RWPE2 (cell line): ENCODE measurements at regions not wholly inside any gene's neighbourhood (a gene's known extent, or its start where the extent isn't known, plus 50 kb on each side); places are given as distances from the start of the nearest gene placed in this dataset.
A peak's percentile ranks its signal among the peaks of the same experiment; 100 is the strongest.

ENCODE experiments used
- ATAC-seq: fragments of 200-7000 bp; cut with Tn5 transposase; 3 replicates; pipeline ENCODE4 v1.9.1; 2021; ENCODE audit warnings: low read depth
- DNase-seq: peaks from one replicate; pipeline ENCODE4 v3.0.0-alpha.2; 2020; ENCODE audit warnings: low spot score
- H3K27ac ChIP-seq: fragments of 450-650 bp; 2 replicates; pipeline ENCODE4 v1.5.1; 2017; ENCODE audit warnings: mild to moderate bottlenecking; ENCODE audit not compliant: poor library complexity, severe bottlenecking
- H3K27me3 ChIP-seq: fragments of 250-450 bp; sonication (Bioruptor Pico); 2 replicates; pipeline ENCODE4 v1.5.1; 2021; ENCODE audit warnings: mild to moderate bottlenecking, moderate library complexity; ENCODE audit not compliant: insufficient read depth, poor library complexity, severe bottlenecking
- H3K36me3 ChIP-seq: fragments of 250-450 bp; sonication (Bioruptor Pico); 2 replicates; pipeline ENCODE4 v1.5.1; 2020; ENCODE audit warnings: low read depth, mild to moderate bottlenecking, moderate library complexity
- H3K4me1 ChIP-seq: fragments of 250-450 bp; sonication (Bioruptor Pico); 2 replicates; pipeline ENCODE4 v1.5.1; 2021; ENCODE audit warnings: mild to moderate bottlenecking, moderate library complexity; ENCODE audit not compliant: insufficient read depth, poor library complexity, severe bottlenecking
- H3K4me3 ChIP-seq: fragments of 250-450 bp; sonication (Bioruptor Pico); 2 replicates; pipeline ENCODE4 v1.5.1; 2021; ENCODE audit warnings: mild to moderate bottlenecking, moderate library complexity; ENCODE audit not compliant: severe bottlenecking
- H3K9me3 ChIP-seq: fragments of 250-450 bp; sonication (Bioruptor Pico); 2 replicates; pipeline ENCODE4 v1.5.1; 2021; ENCODE audit warnings: mild to moderate bottlenecking, moderate library complexity; ENCODE audit not compliant: severe bottlenecking
- TF ChIP-seq, protein P1 (sequence below): fragments of 450-650 bp; IDR thresholded peaks from one replicate; pipeline ENCODE4 v1.5.1; 2017; ENCODE audit warnings: mild to moderate bottlenecking, moderate library complexity; ENCODE audit not compliant: poor library complexity, severe bottlenecking

DNA sequence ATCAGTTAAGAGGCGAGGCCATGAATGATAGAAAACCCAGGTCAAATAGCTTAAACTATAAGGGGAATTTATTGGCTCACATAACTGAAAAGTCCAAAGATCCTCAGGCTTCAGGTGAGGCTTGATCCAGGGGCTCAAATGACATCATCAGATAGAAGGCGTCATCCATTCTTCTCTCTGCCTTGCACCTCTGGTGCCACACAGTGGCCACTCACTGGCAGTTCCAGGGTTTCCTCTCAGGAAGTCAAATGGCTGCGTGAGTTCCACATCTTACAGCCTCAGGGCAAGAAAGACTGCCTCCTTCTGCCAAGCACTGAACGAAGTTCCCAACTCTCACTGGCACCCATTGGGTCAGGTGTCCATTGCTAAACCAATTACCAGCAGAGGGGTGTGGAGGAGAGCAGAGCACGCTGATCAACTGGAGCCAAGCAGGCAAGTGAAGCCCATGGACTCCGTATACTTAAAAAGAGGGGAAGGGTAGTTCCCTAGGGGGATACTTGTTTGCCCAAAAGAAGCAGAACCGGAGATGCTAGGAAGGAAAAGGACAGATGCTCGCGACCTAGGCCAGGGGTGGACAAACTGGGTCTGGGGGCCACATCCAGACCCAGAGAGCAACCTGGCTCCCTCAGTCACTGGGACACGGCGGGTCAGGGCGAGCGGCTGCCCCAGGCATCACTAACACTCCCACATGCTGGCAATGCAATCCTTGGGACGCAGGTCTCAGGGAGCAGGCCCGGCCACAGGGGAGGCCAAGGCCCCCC lies 69.3 kb downstream of the SERPINA3 start:
- Histone ChIP-seq H3K4me3 (no peak overlapping the region), H3K36me3 (no peaks in the 10 kb centered on the region), H3K27ac (no peak overlapping the region), H3K27me3 (no peaks in the 10 kb centered on the region), H3K4me1 (no peaks in the 10 kb centered on the region), H3K9me3 (no peaks in the 10 kb centered on the region)
- DNase-seq (peak; percentile 49), ATAC-seq (peak; percentile 71)
- TF ChIP-seq, protein P1, sequence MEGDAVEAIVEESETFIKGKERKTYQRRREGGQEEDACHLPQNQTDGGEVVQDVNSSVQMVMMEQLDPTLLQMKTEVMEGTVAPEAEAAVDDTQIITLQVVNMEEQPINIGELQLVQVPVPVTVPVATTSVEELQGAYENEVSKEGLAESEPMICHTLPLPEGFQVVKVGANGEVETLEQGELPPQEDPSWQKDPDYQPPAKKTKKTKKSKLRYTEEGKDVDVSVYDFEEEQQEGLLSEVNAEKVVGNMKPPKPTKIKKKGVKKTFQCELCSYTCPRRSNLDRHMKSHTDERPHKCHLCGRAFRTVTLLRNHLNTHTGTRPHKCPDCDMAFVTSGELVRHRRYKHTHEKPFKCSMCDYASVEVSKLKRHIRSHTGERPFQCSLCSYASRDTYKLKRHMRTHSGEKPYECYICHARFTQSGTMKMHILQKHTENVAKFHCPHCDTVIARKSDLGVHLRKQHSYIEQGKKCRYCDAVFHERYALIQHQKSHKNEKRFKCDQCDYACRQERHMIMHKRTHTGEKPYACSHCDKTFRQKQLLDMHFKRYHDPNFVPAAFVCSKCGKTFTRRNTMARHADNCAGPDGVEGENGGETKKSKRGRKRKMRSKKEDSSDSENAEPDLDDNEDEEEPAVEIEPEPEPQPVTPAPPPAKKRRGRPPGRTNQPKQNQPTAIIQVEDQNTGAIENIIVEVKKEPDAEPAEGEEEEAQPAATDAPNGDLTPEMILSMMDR: peak; percentile 76

DNA sequence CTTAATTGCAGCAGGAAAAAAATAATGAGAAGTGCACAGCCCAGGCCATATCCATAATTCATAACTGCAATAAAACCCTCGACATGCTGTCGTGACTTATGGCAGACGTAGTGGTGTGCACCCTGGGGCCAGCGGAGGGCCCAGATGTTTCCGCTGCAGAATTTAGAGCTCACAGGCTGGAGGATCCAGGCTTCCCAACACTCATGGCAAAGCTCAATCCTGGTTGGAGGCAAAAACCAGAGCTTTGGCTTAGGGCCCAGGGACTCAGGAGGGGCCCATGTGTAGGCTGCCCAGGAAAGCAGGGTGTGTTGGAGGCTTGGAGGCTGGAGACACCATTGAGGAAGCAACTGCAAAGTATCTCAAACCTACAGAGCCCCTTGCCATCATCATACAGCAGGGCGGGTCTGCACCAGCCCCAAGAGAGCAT lies 68.7 kb downstream of the SERPINA3 start:
- Histone ChIP-seq H3K9me3 (no peaks in the 10 kb centered on the region), H3K4me1 (no peaks in the 10 kb centered on the region), H3K27me3 (no peaks in the 10 kb centered on the region), H3K27ac (no peak overlapping the region), H3K4me3 (no peak overlapping the region), H3K36me3 (no peaks in the 10 kb centered on the region)
- TF ChIP-seq, protein P1: no peak
- DNase-seq (peak; percentile 17), ATAC-seq (no peak)

DNA sequence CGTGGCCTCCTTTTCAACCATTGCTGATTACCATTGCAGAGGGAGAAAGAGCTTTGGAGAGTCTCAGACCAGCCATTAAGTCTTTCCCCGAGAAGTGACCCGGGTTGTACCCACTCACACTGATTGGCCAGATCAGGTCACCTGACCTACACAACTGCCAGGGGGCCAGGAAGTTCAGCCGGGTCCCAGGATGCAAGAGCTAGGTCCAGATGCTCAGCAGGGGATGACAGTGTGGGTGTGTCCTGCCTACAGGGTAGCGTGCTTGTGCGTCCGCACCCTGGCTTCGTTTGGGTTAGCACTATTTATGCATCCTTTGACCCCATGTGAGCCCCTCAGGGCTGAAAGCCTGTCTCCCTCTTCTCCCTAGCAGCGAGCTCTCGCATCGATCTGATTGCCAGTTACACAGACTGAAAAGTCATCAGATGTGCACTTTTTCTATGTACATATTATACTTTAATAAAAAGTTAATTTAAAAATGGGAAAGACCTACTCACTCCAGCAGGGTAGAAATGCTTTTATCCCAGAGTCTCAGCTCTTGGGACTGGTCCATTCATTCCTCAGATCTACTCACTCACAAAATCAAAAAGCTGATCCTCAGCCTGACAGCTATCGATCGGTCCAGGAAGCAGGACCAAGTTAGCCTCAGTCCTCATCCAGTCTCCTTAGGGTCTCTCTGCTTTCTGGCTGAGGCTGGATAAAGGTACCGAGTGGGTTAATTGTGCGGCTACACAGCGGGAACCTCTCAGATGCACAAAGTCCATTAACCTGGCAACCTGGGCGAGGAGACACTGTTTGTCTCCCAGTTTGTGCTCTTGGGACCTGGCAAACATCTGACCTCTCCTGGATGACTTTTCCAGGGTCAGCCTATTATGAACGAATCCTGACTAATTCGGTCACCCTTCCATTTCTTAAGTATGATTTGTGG lies 68.0 kb downstream of the SERPINA3 start:
- TF ChIP-seq, protein P1: no peak
- Histone ChIP-seq H3K27ac (no peak overlapping the region), H3K9me3 (no peaks in the 10 kb centered on the region), H3K4me1 (no peaks in the 10 kb centered on the region), H3K4me3 (no peak overlapping the region), H3K27me3 (no peaks in the 10 kb centered on the region), H3K36me3 (no peaks in the 10 kb centered on the region)
- ATAC-seq: no peak
- DNase-seq: peak; percentile 55

DNA sequence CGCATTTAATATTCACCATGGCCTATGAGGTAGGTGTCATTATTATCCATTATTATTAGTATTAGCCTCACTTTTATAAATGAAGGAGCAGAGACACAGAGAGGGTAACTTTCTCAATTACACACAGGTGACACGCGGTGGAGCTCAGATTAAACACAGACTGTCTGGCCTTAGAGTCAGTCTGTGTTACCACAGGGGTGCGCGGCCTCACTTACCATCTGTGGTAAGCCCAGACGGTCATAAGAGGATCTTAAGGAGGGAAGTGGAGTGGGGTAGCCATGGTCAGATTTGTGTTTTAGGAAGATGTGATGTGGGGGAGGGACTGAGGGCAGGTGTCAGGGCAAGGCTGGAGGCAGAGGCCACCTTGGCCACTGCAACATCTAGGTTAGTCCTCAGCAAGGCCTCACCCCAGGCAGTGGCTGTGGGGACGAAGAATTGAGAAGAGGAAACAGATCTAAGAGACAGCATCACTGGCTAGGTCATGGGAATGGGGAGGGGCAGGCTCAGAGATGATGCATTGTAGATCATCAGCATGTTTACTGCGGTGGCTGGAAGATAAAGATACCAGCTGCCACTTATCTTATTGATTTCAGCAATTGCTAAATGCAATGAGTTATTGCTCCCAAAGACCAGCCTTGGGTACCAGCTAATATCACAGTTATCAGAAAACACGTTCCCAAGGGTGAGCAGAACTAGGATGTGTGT lies 67.1 kb downstream of the SERPINA3 start:
- no peak for ATAC-seq
- H3K27me3 ChIP-seq: no peaks in the 10 kb centered on the region
- peak; percentile 28 for DNase-seq
- no peaks in the 10 kb centered on the region for H3K9me3 ChIP-seq
- no peaks in the 10 kb centered on the region for H3K36me3 ChIP-seq
- TF ChIP-seq, protein P1: no peak
- H3K4me1 ChIP-seq: peaks cover under 1% of the 10 kb centered on the region
- no peak overlapping the region for H3K4me3 ChIP-seq
- no peak overlapping the region for H3K27ac ChIP-seq
